Ascending aorta (tissue), 2 donors: ENCODE measurements at regions not wholly inside any gene's neighbourhood (a gene's known extent, or its start where the extent isn't known, plus 50 kb on each side); places are given as distances from the start of the nearest gene placed in this dataset.

Source experiments
- DNase-seq, 2 donors: peaks; one replicate each; pipeline ENCODE4 v3.0.0-alpha.2; 2019; ENCODE audit warnings: low spot score in 2 of 2
- H3K27ac ChIP-seq, 2 donors: fragments of 200-600 bp; sonication (generic); one replicate each; pipeline ENCODE4 v1.5.1; 2016 to 2017; ENCODE audit warnings: mild to moderate bottlenecking in 1 of 2
- H3K27me3 ChIP-seq: fragments of 200-600 bp; sonication (generic); one replicate; pipeline ENCODE4 v1.5.1; 2017
- H3K36me3 ChIP-seq, 2 donors: fragments of 200-600 bp; sonication (generic); one replicate each; pipeline ENCODE4 v1.5.1; 2016
- H3K4me1 ChIP-seq, 2 donors: fragments of 200-600 bp; sonication (generic); one replicate each; pipeline ENCODE4 v1.5.1; 2016 to 2017; ENCODE audit warnings: mild to moderate bottlenecking in 1 of 2
- H3K4me3 ChIP-seq, 2 donors: fragments of 200-600 bp; sonication (generic); one replicate each; pipeline ENCODE4 v1.5.1; 2016 to 2017; ENCODE audit warnings: mild to moderate bottlenecking in 1 of 2
- H3K9me3 ChIP-seq, 2 donors: fragments of 200-600 bp; sonication (generic); one replicate each; pipeline ENCODE4 v1.5.1; 2016
- CTCF ChIP-seq, 3 experiments: fragments of 200-600 bp in 2 of 3; fragments of 450-650 bp in 1 of 3; sonication (generic) in 2 of 3; IDR thresholded peaks; one replicate each; pipeline ENCODE4 v1.5.1; 2016 to 2019; ENCODE audit warnings: antibody characterized with exemption in 3 of 3, mild to moderate bottlenecking in 1 of 3, moderate library complexity in 1 of 3
- intact Hi-C: fragments of 100-400 bp; cut with DNase I; formaldehyde crosslinking; loops from one replicate; pipeline ENCODE4 v1.15.1; 2023

GRCh38 chr21:32207406-32207716 is 71.5 kb downstream of the MIS18A start:
- no peak for TF ChIP-seq CTCF (IDR thresholded peaks at IDR 0.05)
- H3K4me3 ChIP-seq: no peak overlapping the region
- H3K27ac ChIP-seq: no peak overlapping the region
- intact Hi-C loops: no loop called here
- no peak for DNase-seq
- H3K9me3 ChIP-seq: no peaks in the 10 kb centered on the region
- H3K27me3 ChIP-seq: no peaks in the 10 kb centered on the region
- no peaks in the 10 kb centered on the region for H3K36me3 ChIP-seq
- no peaks in the 10 kb centered on the region for H3K4me1 ChIP-seq

DNA sequence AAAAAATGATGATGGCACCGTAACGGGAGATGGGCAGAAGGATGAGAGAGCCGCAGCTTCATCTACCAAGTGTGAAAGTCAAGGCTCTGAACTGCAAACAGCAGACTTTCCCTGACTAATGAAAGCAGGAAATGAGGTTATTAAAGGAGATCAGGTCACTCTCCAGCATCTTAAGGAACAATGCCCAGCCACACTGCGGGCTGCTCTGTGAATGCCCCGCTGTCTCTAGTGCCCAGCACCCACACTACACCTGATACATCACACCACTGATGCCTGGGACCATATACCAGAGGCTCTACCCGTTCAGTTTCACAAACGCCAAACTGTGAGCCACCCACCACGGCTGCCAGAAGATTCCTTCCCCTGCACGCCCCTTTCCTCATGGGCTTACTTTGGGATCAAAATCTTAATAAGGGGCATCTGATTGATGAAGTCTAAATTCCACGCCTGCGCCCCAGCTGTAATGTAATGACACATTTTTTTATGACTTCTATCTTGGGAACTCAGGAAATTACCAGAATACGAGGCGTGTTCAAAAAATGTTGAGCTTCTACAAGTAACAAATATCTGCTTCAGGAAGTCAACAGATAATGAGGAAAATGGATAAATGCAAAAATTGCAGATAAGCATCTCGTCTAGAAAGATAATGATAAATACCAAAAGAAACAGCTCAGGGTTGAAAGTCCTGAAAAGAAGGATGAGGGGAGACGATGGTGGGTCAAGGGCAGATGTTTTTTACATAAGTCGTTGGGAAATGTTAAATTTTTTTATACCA is 72.0 kb downstream of the MIS18A start:
- no peaks in the 10 kb centered on the region for H3K36me3 ChIP-seq
- intact Hi-C loops: no loop called here
- no peaks in the 10 kb centered on the region for H3K9me3 ChIP-seq
- TF ChIP-seq CTCF (IDR thresholded peaks at IDR 0.05): no peak
- no peaks in the 10 kb centered on the region for H3K4me1 ChIP-seq
- no peaks in the 10 kb centered on the region for H3K27me3 ChIP-seq
- no peak overlapping the region for H3K27ac ChIP-seq
- H3K4me3 ChIP-seq: no peak overlapping the region
- DNase-seq: no peak

DNA sequence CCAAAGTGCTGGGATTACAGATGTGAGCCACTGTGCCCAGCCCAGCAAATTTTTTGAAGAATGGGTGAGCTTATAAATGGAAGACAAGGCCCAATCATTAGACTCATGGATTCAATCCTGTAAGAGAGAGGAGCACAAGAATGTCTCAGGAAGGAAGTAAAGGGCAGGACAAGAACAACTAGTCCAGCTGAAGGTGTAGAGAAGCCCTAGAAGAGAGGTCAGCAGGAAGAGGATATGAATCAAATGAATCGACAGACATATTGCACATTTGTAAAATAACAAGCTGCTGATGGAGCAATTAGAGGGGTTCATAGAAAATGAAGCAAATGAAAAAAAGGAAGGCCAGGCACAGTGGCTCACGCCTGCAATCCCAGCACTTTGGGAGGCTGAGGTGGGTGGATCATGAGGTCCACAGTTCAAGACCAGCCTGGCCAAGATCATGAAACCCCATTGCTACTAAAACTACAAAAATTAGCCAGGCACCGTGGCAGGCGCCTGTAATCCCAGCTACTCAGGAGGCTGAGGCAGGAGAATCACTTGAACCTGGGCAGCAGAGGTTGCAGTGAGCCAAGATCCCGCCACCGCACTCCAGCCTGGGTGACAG is 74.9 kb downstream of the MIS18A start:
- DNase-seq: no peak
- TF ChIP-seq CTCF (IDR thresholded peaks at IDR 0.05): no peak
- Histone ChIP-seq H3K4me3 (no peak overlapping the region), H3K9me3 (no peaks in the 10 kb centered on the region), H3K27me3 (no peaks in the 10 kb centered on the region), H3K36me3 (no peaks in the 10 kb centered on the region), H3K4me1 (peaks cover 0 to 1% of the 10 kb centered on the region in 2 donors), H3K27ac (no peak overlapping the region)
- intact Hi-C loops: no loop called here

DNA sequence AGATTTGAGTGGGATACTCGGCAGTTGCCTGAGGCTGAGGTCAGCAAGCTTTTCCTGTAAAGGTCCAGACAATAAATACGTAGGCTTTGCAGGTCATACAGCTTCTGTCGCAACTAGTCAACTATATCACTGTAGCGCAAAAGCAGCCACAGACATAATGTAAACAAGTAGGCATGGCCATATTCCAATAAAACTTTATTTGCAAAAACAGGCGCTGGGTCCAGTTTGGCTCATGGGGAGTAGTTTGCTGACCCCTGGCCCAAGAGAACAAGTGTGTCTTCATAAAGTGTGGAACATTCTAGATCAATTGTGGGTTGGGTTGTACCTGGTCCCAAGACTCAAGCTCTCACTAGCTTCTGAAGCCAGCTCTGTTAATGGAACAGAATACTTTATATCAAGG is 78.8 kb downstream of the MIS18A start:
- Histone ChIP-seq H3K36me3 (no peaks in the 10 kb centered on the region), H3K9me3 (no peaks in the 10 kb centered on the region), H3K27me3 (no peaks in the 10 kb centered on the region), H3K4me3 (no peak overlapping the region), H3K4me1 (peaks cover 3 to 7% of the 10 kb centered on the region in 2 donors), H3K27ac (no peak overlapping the region)
- TF ChIP-seq CTCF (IDR thresholded peaks at IDR 0.05): no peak
- DNase-seq: no peak
- intact Hi-C loops: no loop called here

GRCh38 chr21:32198384-32198783 is 80.5 kb downstream of the MIS18A start:
- Histone ChIP-seq H3K36me3 (no peaks in the 10 kb centered on the region), H3K4me3 (no peak overlapping the region), H3K27me3 (no peaks in the 10 kb centered on the region), H3K9me3 (no peaks in the 10 kb centered on the region), H3K4me1 (peaks cover 3 to 7% of the 10 kb centered on the region in 2 donors), H3K27ac (peak overlapping the region in 1 of 2 donors; percentile 48)
- DNase-seq: no peak
- intact Hi-C loops: no loop called here
- TF ChIP-seq CTCF (IDR thresholded peaks at IDR 0.05): no peak
